ENCODE measurements at regions not wholly inside any gene's neighbourhood (a gene's known extent, or its start where the extent isn't known, plus 50 kb on each side); places are given as distances from the start of the nearest gene placed in this dataset.

DNA sequence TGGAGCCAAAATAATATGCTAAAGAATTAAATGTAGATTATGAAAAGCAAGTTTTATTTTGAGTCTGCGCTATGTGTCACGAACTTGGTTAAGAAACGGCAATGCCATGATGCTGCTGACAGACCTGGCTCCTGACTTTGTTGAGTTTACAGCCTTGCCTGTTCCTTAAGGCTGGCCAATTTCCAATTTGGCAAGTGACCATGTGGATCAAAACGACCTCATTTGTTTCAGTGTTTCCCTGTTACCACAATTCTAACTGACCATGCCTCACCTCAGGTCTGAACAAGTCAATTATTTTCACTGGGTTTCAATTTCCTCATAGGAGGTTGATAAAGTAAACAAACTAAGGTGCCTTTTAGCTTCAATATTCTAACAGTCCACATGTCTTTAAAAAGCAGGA, 461.4 kb downstream of the ZNF608 start:
- H3K9me3 ChIP-seq (replicated peaks; ENCODE audit: control insufficient read depth, insufficient read depth, low read length) = no peaks in the 10 kb centered on the region
- no peaks in the 10 kb centered on the region for H3K36me3 ChIP-seq (ENCODE audit: control insufficient read depth in 2 of 2, extremely low read depth in 1 of 2, insufficient read depth in 2 of 2, low read length in 2 of 2)
- ChIA-PET POLR2A (no interaction called here), CTCF (no interaction called here)
- no peaks in the 10 kb centered on the region for H3K9me1 ChIP-seq (replicated peaks; ENCODE audit: control insufficient read depth, extremely low read depth, insufficient read depth, low read length)
- H3K27me3 ChIP-seq (ENCODE audit: control insufficient read depth in 2 of 2, insufficient read depth in 2 of 2, low read length in 2 of 2) = peaks cover 0 to 6% of the 10 kb centered on the region in 2 experiments
- H3K4me3 ChIP-seq (replicated peaks in 1 of 3; ENCODE audit: insufficient read depth in 1 of 3, low read depth in 1 of 3, low read length in 3 of 3) = no peak overlapping the region
- no peak overlapping the region for H3K4me2 ChIP-seq (ENCODE audit: insufficient read depth, low read length)
- dilution Hi-C loops (cut with MboI; ENCODE audit: extremely low pct_ligation_motif_present, low sequenced_read_pairs) (no loop called here), intact Hi-C loops (cut with micrococcal nuclease) (no loop called here)
- no peak for FAIRE-seq
- no peak overlapping the region for H3K27ac ChIP-seq (ENCODE audit: insufficient read depth, low read depth, low read length)
- BruUV-seq (replicated peaks) = no TSS peak
- no peaks in the 10 kb centered on the region for H3K4me1 ChIP-seq (ENCODE audit: control insufficient read depth, extremely low read depth, insufficient read depth, low read length)
- H4K20me1 ChIP-seq (replicated peaks; ENCODE audit: control insufficient read depth, extremely low read depth, insufficient read depth, low read length) = no peaks in the 10 kb centered on the region
- H3K79me2 ChIP-seq (ENCODE audit: control insufficient read depth, insufficient read depth, low read length) = no peaks in the 10 kb centered on the region
- H2AFZ ChIP-seq (ENCODE audit: low read depth, low read length) = no peak overlapping the region
- no peak for DNase-seq (ENCODE audit: low read depth, low spot score)
- TF ChIP-seq, protein P1, sequence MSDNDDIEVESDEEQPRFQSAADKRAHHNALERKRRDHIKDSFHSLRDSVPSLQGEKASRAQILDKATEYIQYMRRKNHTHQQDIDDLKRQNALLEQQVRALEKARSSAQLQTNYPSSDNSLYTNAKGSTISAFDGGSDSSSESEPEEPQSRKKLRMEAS (IDR thresholded peaks at IDR 0.05; ENCODE audit: insufficient read depth, insufficient read length) = no peak
- TF ChIP-seq GATA2 (IDR thresholded peaks at IDR 0.05; ENCODE audit: insufficient read depth, insufficient read length, low read depth, low read length) (no peak), JUN (IDR thresholded peaks at IDR 0.05; ENCODE audit: borderline replicate concordance, insufficient read depth, insufficient read length, low read depth) (no peak), POLR2AphosphoS5 (IDR thresholded peaks at IDR 0.05; ENCODE audit: insufficient read depth, low read depth, low read length) (no peak), POLR2A (IDR thresholded peaks at IDR 0.05; ENCODE audit: low read depth, low read length) (no peak), EZH2 (IDR thresholded peaks at IDR 0.05; ENCODE audit: borderline replicate concordance, low read depth, low read length, severe bottlenecking) (no peak), FOS (IDR thresholded peaks at IDR 0.05; ENCODE audit: borderline replicate concordance, insufficient read depth, low read length) (no peak), MYC (IDR thresholded peaks at IDR 0.05; ENCODE audit: low read depth, low read length) (no peak)
- TF ChIP-seq, protein P2, sequence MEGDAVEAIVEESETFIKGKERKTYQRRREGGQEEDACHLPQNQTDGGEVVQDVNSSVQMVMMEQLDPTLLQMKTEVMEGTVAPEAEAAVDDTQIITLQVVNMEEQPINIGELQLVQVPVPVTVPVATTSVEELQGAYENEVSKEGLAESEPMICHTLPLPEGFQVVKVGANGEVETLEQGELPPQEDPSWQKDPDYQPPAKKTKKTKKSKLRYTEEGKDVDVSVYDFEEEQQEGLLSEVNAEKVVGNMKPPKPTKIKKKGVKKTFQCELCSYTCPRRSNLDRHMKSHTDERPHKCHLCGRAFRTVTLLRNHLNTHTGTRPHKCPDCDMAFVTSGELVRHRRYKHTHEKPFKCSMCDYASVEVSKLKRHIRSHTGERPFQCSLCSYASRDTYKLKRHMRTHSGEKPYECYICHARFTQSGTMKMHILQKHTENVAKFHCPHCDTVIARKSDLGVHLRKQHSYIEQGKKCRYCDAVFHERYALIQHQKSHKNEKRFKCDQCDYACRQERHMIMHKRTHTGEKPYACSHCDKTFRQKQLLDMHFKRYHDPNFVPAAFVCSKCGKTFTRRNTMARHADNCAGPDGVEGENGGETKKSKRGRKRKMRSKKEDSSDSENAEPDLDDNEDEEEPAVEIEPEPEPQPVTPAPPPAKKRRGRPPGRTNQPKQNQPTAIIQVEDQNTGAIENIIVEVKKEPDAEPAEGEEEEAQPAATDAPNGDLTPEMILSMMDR (IDR thresholded peaks at IDR 0.05; ENCODE audit: extremely low read depth in 1 of 2, insufficient read depth in 1 of 2, low read depth in 1 of 2, low read length in 2 of 2) = no peak
- no peak overlapping the region for H3K9ac ChIP-seq (replicated peaks; ENCODE audit: extremely low read depth, insufficient read depth, low read length)

Measured in endothelial cell of umbilical vein (primary cell).